HTR-8/SVneo (cell line): ENCODE measurements at regions not wholly inside any gene's neighbourhood (a gene's known extent, or its start where the extent isn't known, plus 50 kb on each side); places are given as distances from the start of the nearest gene placed in this dataset.
"Not testable (repeated sequence)": the region's sequence is repeated elsewhere in the genome, so short reads cannot be mapped to it uniquely, and the experiment has no call there.

Source experiments
- DNase-seq: peaks from one replicate; pipeline ENCODE4 v3.0.0; 2011; ENCODE audit warnings: low spot score, mixed read lengths; ENCODE audit not compliant: insufficient read length
- FAIRE-seq: peaks from 2 replicates; lab custom pipeline; 2011; peaks lifted over from hg19 to GRCh38; lab: Jason Lieb, UNC

GRCh38 chr18:30277676-30278075 is 764.9 kb downstream of the DSC3 start:
- no peak for DNase-seq
- FAIRE-seq, result no peak

GRCh38 chr18:30271716-30272115 is 770.8 kb downstream of the DSC3 start:
- no peak for DNase-seq
- FAIRE-seq, result no peak

DNA sequence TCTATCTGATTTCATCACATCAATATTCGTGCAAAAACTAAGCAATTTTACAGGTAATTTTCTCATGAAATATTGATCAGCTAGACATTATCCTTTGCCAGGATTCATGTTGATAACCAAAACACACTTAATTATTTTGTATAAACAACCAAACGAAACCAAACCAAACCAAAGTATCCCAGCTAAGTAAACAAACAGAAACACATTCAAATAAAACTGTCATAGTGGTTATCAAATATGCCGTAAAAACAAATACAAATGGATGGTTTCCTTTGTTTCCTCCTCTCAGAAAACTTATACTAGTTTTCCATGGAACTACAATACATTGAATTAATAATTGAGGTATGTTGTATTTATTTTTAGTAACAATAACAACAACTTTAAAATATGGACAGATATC is 777.4 kb downstream of the DSC3 start:
- DNase-seq (no peak), FAIRE-seq (no peak)

GRCh38 chr18:30254331-30254730 is 788.2 kb downstream of the DSC3 start:
- DNase-seq (no peak), FAIRE-seq (no peak)

DNA sequence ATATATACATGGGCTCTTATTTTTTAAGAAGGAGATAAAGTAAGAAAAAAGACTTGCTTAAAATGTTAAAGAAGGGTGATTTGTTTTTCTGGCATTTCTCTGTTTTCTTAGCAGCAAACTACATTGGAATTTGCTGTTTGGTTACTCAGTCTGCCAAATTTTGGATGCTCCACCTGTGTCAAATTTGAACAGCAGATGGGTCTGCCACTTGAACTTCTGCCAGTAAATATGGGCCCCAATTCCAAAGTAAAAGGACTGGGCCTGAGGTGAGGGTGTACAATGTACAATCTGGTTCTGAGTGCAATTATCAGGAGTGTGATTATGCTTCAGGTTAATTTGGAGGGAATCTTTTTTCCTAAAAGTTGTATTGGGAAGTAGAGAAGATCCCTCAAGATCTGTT is 794.5 kb downstream of the DSC3 start:
- no peak for FAIRE-seq
- no peak for DNase-seq

DNA sequence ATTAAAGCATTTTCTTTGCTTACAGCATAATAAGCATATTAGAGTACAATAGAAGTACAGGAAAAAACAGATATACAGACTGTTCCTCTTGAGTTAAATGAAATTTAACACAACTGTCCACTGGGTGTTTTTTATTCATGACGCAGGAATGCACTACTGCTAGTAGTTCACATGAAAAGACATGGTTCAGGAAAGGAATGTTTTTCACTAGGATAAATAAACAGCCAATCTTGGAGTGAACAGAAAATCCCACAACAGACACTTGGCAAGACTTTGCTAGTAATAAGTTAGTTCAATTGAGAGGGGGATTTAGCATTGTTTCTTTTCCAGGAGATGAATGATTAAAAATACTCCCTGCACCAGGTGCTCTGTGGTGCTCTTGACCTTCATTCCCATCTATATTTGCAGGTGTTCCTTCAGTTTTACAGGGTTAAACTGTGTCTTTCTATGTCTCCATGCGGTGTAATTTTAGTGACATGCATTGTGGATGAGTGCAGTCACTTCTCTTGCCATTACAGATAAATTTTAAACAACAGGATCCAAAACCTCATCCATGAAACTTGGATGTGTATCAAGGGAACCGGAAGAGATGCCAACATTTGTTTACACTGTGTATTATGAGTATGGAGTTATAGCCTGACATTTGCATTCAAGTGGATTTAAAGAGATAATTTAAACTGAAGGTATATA is 796.6 kb downstream of the DSC3 start:
- DNase-seq (no peak), FAIRE-seq (no peak)

DNA sequence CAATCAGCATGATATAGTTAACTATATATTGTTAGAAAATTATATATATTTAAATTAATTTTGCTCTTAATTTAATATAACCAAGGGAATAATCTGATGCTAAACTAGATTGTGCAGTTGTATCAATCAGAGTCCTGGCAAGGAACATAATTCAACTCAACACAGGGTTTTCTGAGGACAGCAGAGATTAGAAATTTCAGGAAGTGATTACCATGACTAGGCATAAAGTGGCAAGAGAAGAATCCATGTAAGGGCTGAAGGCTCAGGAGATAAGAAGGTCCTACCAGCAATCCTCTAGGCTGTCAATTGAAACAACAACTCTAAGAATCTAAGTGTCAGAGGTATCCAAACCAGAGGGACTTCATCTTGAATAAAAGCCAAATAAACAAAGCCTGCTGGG is 807.8 kb downstream of the DSC3 start:
- no peak for FAIRE-seq
- DNase-seq, result no peak

GRCh38 chr18:30211112-30211511 is 831.4 kb downstream of the DSC3 start:
- DNase-seq, result no peak
- no peak for FAIRE-seq

- no peak for FAIRE-seq
- DNase-seq, result no peak
Measured at GRCh38 chr18:30208546-30208945, 834.0 kb downstream of the DSC3 start.

DNA sequence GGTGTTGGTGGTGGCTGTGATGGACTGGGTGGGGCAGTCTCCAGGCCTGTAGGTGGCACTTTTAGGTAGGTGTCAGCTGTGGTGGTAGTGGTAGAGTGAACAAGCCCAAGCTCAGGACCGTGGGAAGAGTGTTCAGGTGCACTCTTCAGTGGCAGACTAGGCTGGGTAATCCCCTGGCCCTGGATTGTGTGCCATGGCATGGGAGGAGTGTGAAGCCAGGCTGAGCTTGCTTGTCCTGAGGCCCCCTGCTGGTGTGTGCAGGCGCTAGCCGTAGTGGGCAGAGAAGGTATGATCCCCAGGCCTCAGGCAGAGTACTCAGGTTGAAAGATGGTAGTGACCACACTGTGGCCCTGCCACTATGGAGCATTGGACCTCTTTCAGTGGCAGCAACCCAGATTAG is 850.3 kb downstream of the DSC3 start:
- DNase-seq, result no peak
- no peak for FAIRE-seq

DNA sequence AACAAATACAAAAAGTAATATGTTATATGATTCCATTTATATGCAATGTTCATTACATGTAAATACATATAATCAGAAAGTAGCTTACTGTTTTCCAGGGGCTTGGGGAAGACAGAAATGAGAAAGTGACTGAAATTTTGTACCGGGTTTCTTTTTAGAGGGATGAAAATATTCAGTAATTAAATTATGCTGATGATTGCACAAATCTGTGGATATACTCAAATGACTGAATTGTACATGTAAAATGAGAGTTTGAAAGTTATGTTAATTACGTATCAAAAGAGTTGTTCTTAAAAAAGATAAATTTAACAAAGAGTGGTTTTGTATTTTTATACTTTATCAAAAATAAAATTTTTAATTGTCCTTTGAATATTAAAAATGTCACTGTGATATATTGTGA is 856.3 kb downstream of the DSC3 start:
- DNase-seq (no peak), FAIRE-seq (no peak)

DNA sequence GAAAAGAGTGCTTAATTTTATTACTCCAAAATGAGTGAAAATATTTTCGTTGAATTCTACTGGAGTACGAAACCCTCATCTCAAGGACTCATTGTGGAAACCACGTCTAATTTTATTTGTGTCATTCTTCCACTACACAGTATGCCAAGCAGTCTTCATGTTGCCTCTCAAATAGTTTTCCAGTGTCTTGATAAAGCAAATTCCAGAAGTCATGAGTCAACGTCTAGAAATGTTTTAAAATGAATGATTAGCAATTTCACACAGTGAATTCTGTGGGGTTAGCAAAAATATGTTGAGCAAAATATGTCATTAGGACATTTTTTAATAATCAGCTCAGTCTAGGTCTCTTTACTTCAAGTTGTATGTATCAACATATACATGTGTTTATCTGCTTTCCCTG is 865.5 kb downstream of the DSC3 start:
- FAIRE-seq, result no peak
- peak; percentile 11 for DNase-seq

DNA sequence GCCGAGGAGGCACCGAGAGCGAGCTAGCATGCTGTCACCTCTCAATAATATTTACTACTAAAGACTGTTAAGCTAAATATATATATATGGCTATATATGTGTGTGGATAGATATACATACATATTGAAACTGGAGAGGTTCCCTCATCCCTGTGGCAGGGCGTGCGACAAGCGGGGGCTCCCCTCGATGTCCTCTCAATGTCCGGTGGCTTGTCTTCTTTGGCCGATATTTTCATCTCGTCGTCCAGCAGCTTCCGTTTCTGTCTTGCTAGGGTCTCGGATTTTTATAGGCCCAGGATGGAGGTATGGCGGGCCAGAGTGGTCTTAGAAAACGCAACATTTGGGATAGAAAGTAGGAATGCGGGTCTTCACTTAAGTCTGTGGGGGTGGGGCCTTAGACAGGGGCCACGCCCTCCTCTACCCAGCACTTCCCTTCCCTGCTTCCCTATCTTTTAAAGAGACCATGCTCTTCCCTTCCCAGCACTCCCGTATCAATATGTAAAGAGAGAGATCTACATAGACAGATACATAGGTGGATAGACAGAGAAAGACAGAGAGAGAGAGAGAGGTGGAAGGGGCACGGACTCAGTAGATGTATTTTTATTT is 866.8 kb downstream of the DSC3 start:
- no peak for FAIRE-seq
- DNase-seq, result no peak

- FAIRE-seq, result no peak
- DNase-seq, result no peak
Measured at GRCh38 chr18:30175061-30175574, 867.4 kb downstream of the DSC3 start.

GRCh38 chr18:30163573-30163972 is 879.0 kb downstream of the DSC3 start:
- DNase-seq, result no peak
- no peak for FAIRE-seq

- no peak for DNase-seq
- no peak for FAIRE-seq
Measured at GRCh38 chr18:30160124-30160523, 882.4 kb downstream of the DSC3 start.

DNA sequence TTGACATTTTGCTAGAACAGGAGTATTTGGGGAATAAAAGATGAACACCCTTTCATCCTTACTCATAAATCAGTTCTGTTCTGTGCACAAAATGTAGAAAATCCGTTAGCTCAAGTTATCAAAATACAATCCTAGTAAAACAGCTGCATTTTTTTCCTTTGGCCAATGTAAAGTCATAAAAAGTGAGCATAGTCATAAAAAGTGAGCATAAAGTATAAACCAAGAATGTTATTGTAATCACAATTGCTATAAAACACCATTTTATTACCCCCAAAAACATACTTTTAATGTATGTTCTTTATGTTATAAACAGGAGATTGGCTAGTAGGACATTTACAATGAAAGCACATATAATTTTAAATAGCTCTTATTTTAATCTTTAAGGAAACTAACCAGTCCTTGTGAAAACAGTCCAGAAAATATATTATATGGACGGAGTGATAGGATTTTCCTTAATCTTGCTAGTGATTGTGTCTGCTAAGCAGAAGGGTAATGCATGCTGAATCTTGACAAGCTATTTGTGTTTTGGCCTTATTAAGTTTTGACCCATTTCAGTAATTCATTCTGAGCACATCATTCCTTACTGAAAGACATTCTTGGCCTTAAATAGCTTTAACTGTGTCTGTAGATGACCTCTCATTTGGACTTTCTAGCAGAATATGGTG is 891.8 kb downstream of the DSC3 start:
- DNase-seq (no peak), FAIRE-seq (no peak)

DNA sequence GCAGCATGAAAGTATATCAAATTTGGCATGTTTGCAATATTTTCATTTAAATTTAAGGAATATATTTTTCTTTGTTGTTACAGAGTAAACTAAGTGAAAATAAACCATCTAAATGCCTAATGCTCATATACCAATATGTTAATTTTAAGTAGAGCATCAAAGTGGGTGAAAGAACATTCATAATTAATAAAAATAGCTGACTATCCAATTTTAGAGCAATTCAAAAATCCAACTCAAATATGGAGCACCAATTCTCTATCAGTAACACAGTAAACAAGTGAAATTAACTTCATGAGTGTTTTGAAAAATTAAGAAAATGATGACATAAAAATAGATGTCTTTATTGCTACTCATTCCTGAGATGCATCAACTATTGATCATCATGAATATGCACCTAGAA is 893.0 kb downstream of the DSC3 start:
- FAIRE-seq (no peak), DNase-seq (no peak)

- FAIRE-seq (no peak), DNase-seq (no peak)
Measured at GRCh38 chr18:30142870-30143269, 899.7 kb downstream of the DSC3 start.

GRCh38 chr18:30142248-30142647 is 900.3 kb downstream of the DSC3 start:
- no peak for DNase-seq
- FAIRE-seq, result no peak

GRCh38 chr18:30141506-30141905 is 901.0 kb downstream of the DSC3 start:
- DNase-seq, FAIRE-seq: not testable (repeated sequence)
